SK-N-SH (cell line): ENCODE measurements at regions not wholly inside any gene's neighbourhood (a gene's known extent, or its start where the extent isn't known, plus 50 kb on each side); places are given as distances from the start of the nearest gene placed in this dataset.

Experiments
- CTCF ChIA-PET: fragments of 300-600, 350-600 bp; formaldehyde crosslinking; extraction: SDS; loops from one replicate; lab custom pipeline; 2021; lab: Yijun Ruan, JAX
- POLR2A ChIA-PET: fragments of 350-600 bp; sonication (Branson Sonifier 250); formaldehyde crosslinking; extraction: SDS; loops from one replicate; lab custom pipeline; 2020; ENCODE audit warnings: antibody characterized with exemption, inconsistent platforms; lab: Yijun Ruan, JAX
- DNase-seq: peaks from one replicate; pipeline ENCODE4 v3.0.0; 2012
- H2AFZ ChIP-seq: fragments of 200-600 bp; sonication (generic); 2 replicates; pipeline ENCODE4 v1.8.1; 2016; ENCODE audit warnings: antibody characterized with exemption, mild to moderate bottlenecking, low read depth
- H3F3A ChIP-seq: fragments of 200-600 bp; sonication (generic); replicated peaks from 2 replicates; pipeline ENCODE3; 2016; ENCODE audit warnings: antibody characterized with exemption, mild to moderate bottlenecking; ENCODE audit not compliant: insufficient read depth
- H3K27ac ChIP-seq, 2 experiments: fragments of 200-500 bp in 1 of 2; fragments of 200-600 bp in 1 of 2; sonication (Bioruptor generic) in 1 of 2; sonication (generic), shearing (Covaris generic) in 1 of 2; 2 replicates each; pipeline versions ENCODE4 v1.5.1 to v1.6.1; 2014 to 2016; ENCODE audit warnings: low read depth in 2 of 2, inconsistent platforms in 1 of 2, low read length in 1 of 2, mild to moderate bottlenecking in 1 of 2, mixed read lengths in 1 of 2
- H3K27me3 ChIP-seq: fragments of 200-600 bp; sonication (generic), shearing (Covaris generic); 2 replicates; pipeline ENCODE4 v1.6.1; 2016; ENCODE audit warnings: mixed run types; ENCODE audit not compliant: insufficient read depth
- H3K36me3 ChIP-seq, 2 experiments: fragments of 200-500 bp in 1 of 2; fragments of 200-600 bp in 1 of 2; sonication (Bioruptor generic) in 1 of 2; sonication (generic) in 1 of 2; replicated peaks in 1 of 2; 2 replicates each; pipeline versions ENCODE3 to v1.5.1; 2014 to 2016; ENCODE audit warnings: low read length in 1 of 2, mild to moderate bottlenecking in 1 of 2; ENCODE audit not compliant: insufficient read depth in 2 of 2, control insufficient read depth in 1 of 2
- H3K4me1 ChIP-seq, 2 experiments: fragments of 200-500 bp in 1 of 2; fragments of 200-600 bp in 1 of 2; sonication (Bioruptor generic) in 1 of 2; sonication (generic), shearing (Covaris generic) in 1 of 2; 2 replicates each; pipeline versions ENCODE4 v1.5.1 to v1.6.1; 2014 to 2016; ENCODE audit warnings: low read depth in 1 of 2, low read length in 1 of 2, mixed run types in 1 of 2; ENCODE audit not compliant: insufficient read depth in 2 of 2, control insufficient read depth in 1 of 2
- H3K4me2 ChIP-seq: fragments of 200-600 bp; sonication (generic), shearing (Covaris generic); 2 replicates; pipeline ENCODE4 v1.6.1; 2017; ENCODE audit warnings: mixed run types
- H3K4me3 ChIP-seq, 2 experiments: fragments of 200-500 bp in 1 of 2; fragments of 200-600 bp in 1 of 2; sonication (Bioruptor generic) in 1 of 2; sonication (generic), shearing (Covaris generic) in 1 of 2; 2 replicates each; pipeline versions ENCODE4 v1.5.1 to v1.8.1; 2014 to 2016; ENCODE audit warnings: low read depth in 2 of 2, inconsistent platforms in 1 of 2, low read length in 1 of 2, mild to moderate bottlenecking in 1 of 2, mixed read lengths in 1 of 2, moderate library complexity in 1 of 2
- H3K79me2 ChIP-seq: fragments of 200-600 bp; sonication (generic); 2 replicates; pipeline ENCODE4 v1.8.1; 2017; ENCODE audit warnings: mild to moderate bottlenecking; ENCODE audit not compliant: insufficient read depth
- H3K9ac ChIP-seq: fragments of 200-600 bp; sonication (generic); 2 replicates; pipeline ENCODE4 v1.6.1; 2017; ENCODE audit warnings: mixed run types
- H3K9me2 ChIP-seq: fragments of 200-600 bp; sonication (generic); 2 replicates; pipeline ENCODE4 v1.6.1; 2017; ENCODE audit warnings: mixed run types
- H3K9me3 ChIP-seq: fragments of 200-600 bp; sonication (generic); 2 replicates; pipeline ENCODE4 v1.6.1; 2017; ENCODE audit warnings: mixed run types, mild to moderate bottlenecking, moderate library complexity
- H4K20me1 ChIP-seq: fragments of 200-600 bp; sonication (generic); 2 replicates; pipeline ENCODE4 v1.6.1; 2017; ENCODE audit warnings: mild to moderate bottlenecking, mixed run types; ENCODE audit not compliant: insufficient read depth
- CTCF ChIP-seq: fragments of 200-600 bp; sonication (generic); IDR thresholded peaks from 2 replicates; pipeline ENCODE4 v1.6.1; 2017; ENCODE audit warnings: antibody characterized with exemption, mild to moderate bottlenecking, moderate library complexity
- ELF1 ChIP-seq: IDR thresholded peaks from 2 replicates; pipeline ENCODE4 v1.4.0; 2012
- EP300 ChIP-seq, 2 experiments: IDR thresholded peaks; 2 replicates each; pipeline versions ENCODE4 v1.4.0 to v1.6.1; 2012; ENCODE audit warnings: borderline replicate concordance in 1 of 2, low read depth in 1 of 2, low read length in 1 of 2
- FOXJ3 ChIP-seq: sonication (generic); formaldehyde crosslinking; IDR thresholded peaks from 2 replicates; pipeline ENCODE4 v1.5.1; 2020; ENCODE audit warnings: mild to moderate bottlenecking, missing genetic modification reagents
- MXI1 ChIP-seq: IDR thresholded peaks from 2 replicates; pipeline ENCODE4 v1.6.1; 2012; ENCODE audit warnings: mild to moderate bottlenecking, low read depth, low read length, improper control_type of control experiment
- POLR2AphosphoS5 ChIP-seq: IDR thresholded peaks from 2 replicates; pipeline ENCODE4 v1.6.1; 2012; ENCODE audit warnings: low read depth, low read length
- WGBS: methylation state at CpG from one replicate; pipeline ENCODE4 v1.1.6; 2017; ENCODE audit warnings: low lambda C conversion rate; 5-methylcytosine and 5-hydroxymethylcytosine counted together
- TF ChIP-seq, protein P1 (sequence below): IDR thresholded peaks from 2 replicates; pipeline ENCODE4 v1.6.1; 2012; ENCODE audit warnings: mild to moderate bottlenecking, low read depth, low read length, moderate library complexity
- TF ChIP-seq, protein P2 (sequence below): IDR thresholded peaks from 2 replicates; pipeline ENCODE4; 2012
- TF ChIP-seq, protein P3 (sequence below): fragments of 150-350 bp; IDR thresholded peaks from 2 replicates; pipeline ENCODE4 v1.6.1; 2017; ENCODE audit warnings: antibody characterized with exemption, low read length, low read depth, borderline replicate concordance

GRCh38 chr7:119196183-119196582, 971.7 kb downstream of the ANKRD7 start:
- Histone ChIP-seq H3K36me3 (no peaks in the 10 kb centered on the region), H4K20me1 (no peaks in the 10 kb centered on the region), H3K79me2 (no peaks in the 10 kb centered on the region), H3K9me2 (no peaks in the 10 kb centered on the region), H2AFZ (no peak overlapping the region), H3F3A (no peaks in the 10 kb centered on the region), H3K27ac (no peak overlapping the region), H3K9ac (no peak overlapping the region), H3K4me1 (peaks cover 0 to 5% of the 10 kb centered on the region in 2 experiments; a peak in 1 of 4 replicates), H3K9me3 (no peaks in the 10 kb centered on the region), H3K4me2 (no peak overlapping the region), H3K4me3 (no peak overlapping the region), H3K27me3 (no peaks in the 10 kb centered on the region)
- 34% methylated on average over 2 of the region's 2 CpGs for WGBS
- ChIA-PET CTCF (interaction anchor here (0.6 to 6.9 kb wide), 7 partner anchors 19 to 844 kb away, joined by 3 to 79 read pairs (median 7); no protein-coding TSS in a partner anchor), POLR2A (no interaction called here)
- DNase-seq: no peak
- TF ChIP-seq, protein P1, sequence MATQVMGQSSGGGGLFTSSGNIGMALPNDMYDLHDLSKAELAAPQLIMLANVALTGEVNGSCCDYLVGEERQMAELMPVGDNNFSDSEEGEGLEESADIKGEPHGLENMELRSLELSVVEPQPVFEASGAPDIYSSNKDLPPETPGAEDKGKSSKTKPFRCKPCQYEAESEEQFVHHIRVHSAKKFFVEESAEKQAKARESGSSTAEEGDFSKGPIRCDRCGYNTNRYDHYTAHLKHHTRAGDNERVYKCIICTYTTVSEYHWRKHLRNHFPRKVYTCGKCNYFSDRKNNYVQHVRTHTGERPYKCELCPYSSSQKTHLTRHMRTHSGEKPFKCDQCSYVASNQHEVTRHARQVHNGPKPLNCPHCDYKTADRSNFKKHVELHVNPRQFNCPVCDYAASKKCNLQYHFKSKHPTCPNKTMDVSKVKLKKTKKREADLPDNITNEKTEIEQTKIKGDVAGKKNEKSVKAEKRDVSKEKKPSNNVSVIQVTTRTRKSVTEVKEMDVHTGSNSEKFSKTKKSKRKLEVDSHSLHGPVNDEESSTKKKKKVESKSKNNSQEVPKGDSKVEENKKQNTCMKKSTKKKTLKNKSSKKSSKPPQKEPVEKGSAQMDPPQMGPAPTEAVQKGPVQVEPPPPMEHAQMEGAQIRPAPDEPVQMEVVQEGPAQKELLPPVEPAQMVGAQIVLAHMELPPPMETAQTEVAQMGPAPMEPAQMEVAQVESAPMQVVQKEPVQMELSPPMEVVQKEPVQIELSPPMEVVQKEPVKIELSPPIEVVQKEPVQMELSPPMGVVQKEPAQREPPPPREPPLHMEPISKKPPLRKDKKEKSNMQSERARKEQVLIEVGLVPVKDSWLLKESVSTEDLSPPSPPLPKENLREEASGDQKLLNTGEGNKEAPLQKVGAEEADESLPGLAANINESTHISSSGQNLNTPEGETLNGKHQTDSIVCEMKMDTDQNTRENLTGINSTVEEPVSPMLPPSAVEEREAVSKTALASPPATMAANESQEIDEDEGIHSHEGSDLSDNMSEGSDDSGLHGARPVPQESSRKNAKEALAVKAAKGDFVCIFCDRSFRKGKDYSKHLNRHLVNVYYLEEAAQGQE: no peak
- no peak for TF ChIP-seq EP300 (IDR thresholded peaks at IDR 0.05; ENCODE audit: borderline replicate concordance in 1 of 2, low read depth in 1 of 2, low read length in 1 of 2)
- no peak for TF ChIP-seq ELF1
- TF ChIP-seq CTCF: no peak
- TF ChIP-seq, protein P2, sequence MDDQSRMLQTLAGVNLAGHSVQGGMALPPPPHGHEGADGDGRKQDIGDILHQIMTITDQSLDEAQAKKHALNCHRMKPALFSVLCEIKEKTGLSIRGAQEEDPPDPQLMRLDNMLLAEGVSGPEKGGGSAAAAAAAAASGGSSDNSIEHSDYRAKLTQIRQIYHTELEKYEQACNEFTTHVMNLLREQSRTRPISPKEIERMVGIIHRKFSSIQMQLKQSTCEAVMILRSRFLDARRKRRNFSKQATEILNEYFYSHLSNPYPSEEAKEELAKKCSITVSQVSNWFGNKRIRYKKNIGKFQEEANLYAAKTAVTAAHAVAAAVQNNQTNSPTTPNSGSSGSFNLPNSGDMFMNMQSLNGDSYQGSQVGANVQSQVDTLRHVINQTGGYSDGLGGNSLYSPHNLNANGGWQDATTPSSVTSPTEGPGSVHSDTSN: no peak
- no peak for TF ChIP-seq POLR2AphosphoS5
- no peak for TF ChIP-seq FOXJ3 (CRISPR knock-in tag)
- TF ChIP-seq MXI1: no peak
- TF ChIP-seq, protein P3, sequence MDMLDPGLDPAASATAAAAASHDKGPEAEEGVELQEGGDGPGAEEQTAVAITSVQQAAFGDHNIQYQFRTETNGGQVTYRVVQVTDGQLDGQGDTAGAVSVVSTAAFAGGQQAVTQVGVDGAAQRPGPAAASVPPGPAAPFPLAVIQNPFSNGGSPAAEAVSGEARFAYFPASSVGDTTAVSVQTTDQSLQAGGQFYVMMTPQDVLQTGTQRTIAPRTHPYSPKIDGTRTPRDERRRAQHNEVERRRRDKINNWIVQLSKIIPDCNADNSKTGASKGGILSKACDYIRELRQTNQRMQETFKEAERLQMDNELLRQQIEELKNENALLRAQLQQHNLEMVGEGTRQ: no peak
